ENCODE measurements at regions not wholly inside any gene's neighbourhood (a gene's known extent, or its start where the extent isn't known, plus 50 kb on each side); places are given as distances from the start of the nearest gene placed in this dataset.

GRCh38 chr6:21469213-21469612 lies 124.3 kb upstream of the SOX4 start:
- DNase-seq (ENCODE audit: low read depth): no peak

DNA sequence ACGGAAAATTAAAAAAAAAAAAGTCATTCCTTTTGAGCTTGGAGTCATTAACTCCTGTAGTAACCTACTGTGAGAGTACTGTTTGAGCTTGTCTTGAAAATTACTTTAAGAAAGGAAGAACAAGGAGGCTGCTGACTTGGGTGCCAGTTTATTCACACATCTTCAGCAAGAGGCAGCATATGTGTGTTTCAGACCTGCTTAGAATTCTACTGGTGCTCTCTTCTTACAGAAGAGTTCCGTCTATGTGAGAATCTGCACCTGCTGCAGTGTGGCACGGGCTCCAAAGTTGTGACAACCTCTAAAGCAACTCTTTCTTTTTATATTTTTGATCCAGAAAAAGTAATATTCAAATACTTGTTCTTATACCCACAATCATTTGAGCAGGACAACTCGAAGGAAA lies 117.4 kb upstream of the SOX4 start:
- DNase-seq (ENCODE audit: low read depth): no peak

DNA sequence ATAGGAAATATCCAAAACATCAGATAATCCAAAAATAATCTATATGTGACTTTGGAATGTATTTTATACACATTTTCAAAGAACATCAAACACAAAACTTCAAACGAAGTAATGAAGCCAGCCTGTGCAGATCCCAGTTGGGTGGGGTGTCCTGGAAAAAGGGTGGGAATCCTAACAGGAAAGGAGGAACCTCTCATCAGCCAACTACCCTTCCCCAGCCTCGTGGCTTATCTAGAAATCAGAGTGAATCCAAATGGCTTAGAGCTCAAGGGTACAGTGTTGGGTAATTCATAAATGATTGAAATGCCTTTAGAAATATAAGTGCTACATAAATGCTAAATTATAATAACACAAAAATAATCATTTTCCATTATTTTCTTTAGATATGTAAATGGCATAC lies 115.1 kb upstream of the SOX4 start:
- DNase-seq (ENCODE audit: low read depth): no peak

- DNase-seq (ENCODE audit: low read depth): no peak
Measured at GRCh38 chr6:21478883-21479539, 114.5 kb upstream of the SOX4 start.

DNA sequence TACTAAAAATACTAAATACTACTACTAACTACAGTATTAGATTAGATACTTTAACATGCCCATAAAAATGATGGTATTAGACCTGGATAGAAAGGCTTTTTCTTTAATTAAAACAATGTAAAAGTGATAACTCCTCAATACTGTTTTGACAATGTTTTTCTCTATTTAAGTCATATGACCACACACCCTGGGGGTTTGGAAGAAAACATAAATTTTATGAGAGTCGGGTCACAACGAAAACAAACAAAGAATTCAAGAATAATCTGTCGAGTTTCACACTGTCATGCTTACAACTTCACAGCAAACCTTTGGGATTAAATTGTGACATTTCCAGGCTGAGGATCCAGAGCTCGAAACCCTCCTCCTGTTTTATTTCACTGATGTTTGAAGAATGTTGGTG lies 107.4 kb upstream of the SOX4 start:
- DNase-seq (ENCODE audit: low read depth): no peak

GRCh38 chr6:21489826-21490225 lies 103.7 kb upstream of the SOX4 start:
- no peak for DNase-seq (ENCODE audit: low read depth)

- DNase-seq (ENCODE audit: low read depth): no peak
Measured at GRCh38 chr6:21491955-21492354, 101.6 kb upstream of the SOX4 start.

GRCh38 chr6:21494505-21494904 lies 99.0 kb upstream of the SOX4 start:
- DNase-seq (ENCODE audit: low read depth): no peak

DNA sequence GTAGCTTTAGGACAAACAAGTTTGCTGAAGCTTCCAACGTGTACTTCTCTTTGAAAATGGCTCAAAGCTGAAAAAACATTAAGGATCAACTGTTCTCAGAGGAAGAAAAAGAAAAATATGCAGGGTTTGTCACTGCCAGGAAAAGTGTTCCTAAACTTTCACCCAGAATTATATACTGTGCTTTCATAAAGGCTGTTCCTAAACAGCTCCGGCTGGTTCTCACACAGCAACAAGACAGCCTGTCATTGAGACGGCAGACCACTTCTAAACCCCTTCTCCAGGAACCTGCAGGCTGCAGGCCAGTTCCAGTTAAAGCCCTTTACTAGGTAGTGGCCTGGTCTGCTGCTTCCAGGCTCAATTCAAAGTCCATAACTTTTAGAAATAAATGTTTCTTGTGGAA lies 97.4 kb upstream of the SOX4 start:
- DNase-seq (ENCODE audit: low read depth): no peak

DNA sequence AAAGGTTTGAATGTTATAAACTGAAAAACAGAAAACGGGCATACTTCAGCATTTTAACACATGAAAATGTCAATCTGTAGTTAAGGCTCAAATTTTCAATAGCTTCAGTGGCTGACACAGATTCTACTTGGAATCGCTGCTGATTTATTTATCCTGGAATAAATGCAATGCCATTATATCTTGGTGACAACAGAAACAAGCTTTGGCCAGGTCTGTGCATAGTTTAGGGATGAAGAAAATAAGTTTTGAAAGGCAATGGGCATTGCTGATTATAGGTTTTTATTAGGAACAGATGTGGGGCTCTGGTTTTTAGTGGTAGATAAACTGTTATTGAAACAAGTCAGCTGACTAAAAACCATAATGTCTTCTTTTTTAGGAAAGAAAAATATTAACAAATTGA lies 96.8 kb upstream of the SOX4 start:
- DNase-seq (ENCODE audit: low read depth): no peak

- DNase-seq (ENCODE audit: low read depth): no peak
Measured at GRCh38 chr6:21500314-21501020, 93.1 kb upstream of the SOX4 start.

GRCh38 chr6:21501021-21501354 lies 92.6 kb upstream of the SOX4 start:
- no peak for DNase-seq (ENCODE audit: low read depth)

DNA sequence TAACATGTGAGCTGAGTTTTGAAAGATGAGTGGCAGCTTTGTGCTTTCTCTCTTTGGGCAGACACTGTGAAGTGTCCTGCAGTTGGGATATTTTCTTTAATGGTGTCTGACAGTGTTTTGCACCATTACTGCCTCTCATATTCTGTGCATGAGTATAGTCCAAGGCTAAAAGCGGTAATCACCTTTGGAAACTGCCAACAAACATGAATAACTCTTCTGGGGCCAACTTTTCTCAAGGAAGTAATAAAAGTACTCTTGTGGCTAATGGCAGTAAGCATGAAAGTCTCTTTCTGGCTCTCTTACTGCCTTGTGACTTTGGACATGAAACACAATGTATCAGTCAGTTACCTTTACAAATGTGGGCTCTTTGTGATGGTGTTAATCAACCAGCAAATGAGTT lies 91.7 kb upstream of the SOX4 start:
- DNase-seq (ENCODE audit: low read depth): no peak

GRCh38 chr6:21502682-21503081 lies 90.9 kb upstream of the SOX4 start:
- DNase-seq (ENCODE audit: low read depth): no peak

GRCh38 chr6:21504790-21505189 lies 88.8 kb upstream of the SOX4 start:
- DNase-seq (ENCODE audit: low read depth): no peak

DNA sequence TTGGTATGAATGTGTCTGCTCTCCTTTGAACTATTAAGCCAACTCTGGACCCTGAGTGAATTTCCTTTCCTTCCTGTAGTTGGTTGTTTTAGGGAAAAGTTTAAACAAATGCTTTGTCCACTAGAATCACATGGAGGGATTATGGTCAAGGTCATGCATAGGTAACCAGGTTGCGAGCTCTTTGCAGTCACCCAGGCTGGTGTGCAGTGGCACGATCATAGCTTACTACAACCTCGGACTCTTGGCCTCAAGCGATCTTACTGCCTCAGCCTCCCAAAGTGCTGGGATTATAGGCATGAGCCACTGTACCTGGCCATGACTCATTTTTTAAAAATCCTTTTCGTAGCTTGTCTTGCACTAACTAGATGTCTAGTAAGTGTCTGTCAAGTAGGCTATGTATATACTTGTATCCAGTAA lies 88.0 kb upstream of the SOX4 start:
- no peak for DNase-seq (ENCODE audit: low read depth)

GRCh38 chr6:21506126-21506525 lies 87.4 kb upstream of the SOX4 start:
- DNase-seq (ENCODE audit: low read depth): no peak

GRCh38 chr6:21507811-21508210 lies 85.7 kb upstream of the SOX4 start:
- no peak for DNase-seq (ENCODE audit: low read depth)

DNA sequence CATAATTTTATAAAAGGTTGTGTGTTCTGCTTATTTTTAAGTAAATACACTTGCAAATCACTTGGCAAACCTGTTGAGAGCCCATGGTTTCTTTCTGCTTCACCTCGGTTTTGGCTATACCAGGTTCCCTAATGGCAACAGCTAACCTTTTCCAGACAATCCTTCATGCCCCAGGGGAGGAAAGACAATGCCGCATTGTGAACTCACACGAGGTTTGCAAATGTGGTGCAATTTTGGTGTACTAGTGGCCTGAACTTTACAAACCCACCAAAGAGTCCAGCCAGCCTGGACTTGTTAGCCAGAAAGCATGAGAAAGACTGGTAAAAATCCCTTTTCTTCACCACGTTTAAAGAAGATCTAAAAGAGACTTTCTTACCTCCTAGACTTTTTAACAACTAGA lies 84.8 kb upstream of the SOX4 start:
- no peak for DNase-seq (ENCODE audit: low read depth)

DNA sequence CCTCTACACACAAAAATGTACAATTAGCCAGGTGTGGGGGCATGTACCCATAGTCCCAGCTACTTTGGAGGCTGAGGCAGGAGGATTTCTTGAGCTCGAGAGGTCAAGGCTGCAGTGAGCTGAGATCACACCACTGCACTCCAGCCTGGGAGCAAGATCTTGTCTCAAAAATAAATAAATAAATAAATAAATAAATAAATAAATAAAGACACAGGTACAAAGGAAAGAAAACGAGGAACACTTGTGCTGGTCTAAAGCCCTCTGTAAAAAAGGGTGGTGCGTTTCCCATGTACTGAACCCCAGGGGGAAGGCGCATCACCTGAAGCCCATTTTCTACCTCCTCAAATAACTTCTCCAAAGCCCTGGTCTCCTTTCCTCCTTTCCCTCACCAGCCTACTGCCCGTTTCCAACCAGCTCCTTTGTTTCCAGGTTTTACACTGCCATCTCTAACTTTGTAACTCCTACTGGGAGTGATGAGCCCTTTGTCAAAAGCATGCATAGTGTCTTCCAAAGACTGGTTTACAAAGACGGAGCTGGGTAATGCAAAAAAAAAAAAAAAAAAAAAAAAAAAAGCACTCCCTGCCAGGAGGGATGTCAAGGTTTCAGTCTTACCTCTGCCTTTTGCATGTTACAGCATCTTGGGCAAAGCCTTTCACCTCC lies 81.5 kb upstream of the SOX4 start:
- no peak for DNase-seq (ENCODE audit: low read depth)

DNA sequence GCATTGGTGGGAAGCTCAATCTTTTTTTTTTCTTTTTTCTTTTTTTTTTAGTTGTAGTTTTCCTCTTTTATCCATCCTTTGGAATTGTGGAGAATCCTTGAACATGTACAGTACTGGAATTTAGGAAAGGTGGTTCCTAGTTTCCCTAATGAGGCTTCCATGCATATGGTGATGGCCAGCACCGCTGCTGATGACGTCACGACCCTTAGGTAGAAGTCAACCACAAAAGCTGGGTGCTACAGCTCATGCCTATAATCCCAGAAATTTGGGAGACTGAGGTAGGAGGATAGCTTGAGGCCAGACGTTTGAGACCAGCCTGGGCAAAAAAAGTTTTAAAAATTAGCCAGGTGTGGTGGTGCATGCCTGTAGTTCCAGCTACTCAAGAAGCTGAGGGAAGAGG lies 79.3 kb upstream of the SOX4 start:
- DNase-seq (ENCODE audit: low read depth): no peak

- no peak for DNase-seq (ENCODE audit: low read depth)
Measured at GRCh38 chr6:21518317-21518716, 75.2 kb upstream of the SOX4 start.

DNA sequence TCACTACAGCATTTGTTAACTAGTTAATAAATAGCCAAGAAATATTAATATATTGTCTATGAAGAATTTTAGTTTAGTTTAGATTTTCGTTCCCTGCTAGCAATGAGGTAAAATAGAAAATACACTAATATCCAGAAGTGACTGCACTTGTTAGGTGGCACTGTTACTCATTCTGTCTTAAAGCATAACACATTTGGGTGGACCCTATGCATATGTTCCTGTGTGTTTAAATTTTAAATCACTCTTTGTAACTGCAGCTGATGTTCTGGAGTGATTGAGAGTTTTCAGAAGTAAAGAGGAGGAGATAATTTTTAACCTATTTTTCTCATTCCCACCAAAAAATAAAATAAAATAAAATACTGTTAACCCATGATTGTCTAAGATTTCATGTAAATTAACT lies 73.9 kb upstream of the SOX4 start:
- DNase-seq (ENCODE audit: low read depth): no peak

DNA sequence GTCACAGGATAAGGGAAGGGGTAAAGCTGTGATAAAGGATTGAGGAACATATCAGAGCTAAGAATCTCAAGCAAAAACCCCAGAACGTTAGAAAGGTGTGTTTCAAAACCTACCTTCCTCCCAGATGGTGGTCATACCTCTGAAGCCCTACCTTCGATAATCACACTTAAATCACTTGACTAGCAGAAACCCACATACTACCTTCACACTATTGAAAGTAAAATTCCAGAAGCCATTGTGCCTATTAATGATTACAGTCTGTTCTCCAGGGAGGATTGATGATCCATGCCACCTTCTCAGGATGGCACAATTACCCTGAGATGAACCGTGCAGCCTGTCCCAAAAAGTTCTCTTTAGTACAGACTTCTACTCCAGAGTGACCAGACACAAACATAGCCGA lies 72.3 kb upstream of the SOX4 start:
- DNase-seq (ENCODE audit: low read depth): no peak

Data from ELR (cell line).